Large intestine (tissue), 3 donors: ENCODE measurements at regions not wholly inside any gene's neighbourhood (a gene's known extent, or its start where the extent isn't known, plus 50 kb on each side); places are given as distances from the start of the nearest gene placed in this dataset.
"Not testable (repeated sequence)": the region's sequence is repeated elsewhere in the genome, so short reads cannot be mapped to it uniquely, and the experiment has no call there.

ENCODE experiments used
- DNase-seq, 2 donors: peaks; one replicate each; pipeline versions ENCODE4 v3.0.0 to v3.0.0-alpha.2; 2013
- H3K27ac ChIP-seq: one replicate; pipeline ENCODE4 v1.5.1; 2013; ENCODE audit warnings: low read length
- H3K27me3 ChIP-seq: 2 replicates; pipeline ENCODE4 v1.6.1; 2013; ENCODE audit warnings: low read length; ENCODE audit not compliant: control insufficient read depth, insufficient read depth
- H3K36me3 ChIP-seq: 2 replicates; pipeline ENCODE4 v1.6.1; 2013; ENCODE audit warnings: low read length; ENCODE audit not compliant: control insufficient read depth, insufficient read depth
- H3K4me1 ChIP-seq: one replicate; pipeline ENCODE4 v1.6.1; 2013; ENCODE audit warnings: low read length; ENCODE audit not compliant: control insufficient read depth, insufficient read depth
- H3K4me3 ChIP-seq: one replicate; pipeline ENCODE4 v1.5.1; 2013; ENCODE audit warnings: low read length
- H3K9me3 ChIP-seq: one replicate; pipeline ENCODE4 v1.6.1; 2013; ENCODE audit warnings: mild to moderate bottlenecking, low read depth, low read length, moderate library complexity; ENCODE audit not compliant: control insufficient read depth
- WGBS: methylation state at CpG from one replicate; pipeline ENCODE4 v1.1.5; 2013; ENCODE audit warnings: low lambda C conversion rate; ENCODE audit not compliant: insufficient coverage; 5-methylcytosine and 5-hydroxymethylcytosine counted together

- not testable (repeated sequence) for H3K9me3 ChIP-seq, H3K36me3 ChIP-seq, H3K27ac ChIP-seq, H3K4me1 ChIP-seq, H3K4me3 ChIP-seq, DNase-seq, H3K27me3 ChIP-seq
- no CpG with 5 or more reads among the region's 4 CpGs for WGBS
These were observed 114.8 kb upstream of the GNAI1 start for GRCh38 chr7:80019809-80020207.

GRCh38 chr7:80018941-80019808 is 115.5 kb upstream of the GNAI1 start:
- no peaks in the 10 kb centered on the region for H3K27me3 ChIP-seq
- DNase-seq: peak in 1 of 2 donors; percentile 22
- H3K4me3 ChIP-seq: no peak overlapping the region
- H3K27ac ChIP-seq: no peak overlapping the region
- no peaks in the 10 kb centered on the region for H3K4me1 ChIP-seq
- no peaks in the 10 kb centered on the region for H3K9me3 ChIP-seq
- no peaks in the 10 kb centered on the region for H3K36me3 ChIP-seq
- WGBS: 56% methylated on average over 7 of the region's 9 CpGs

- WGBS: 80% methylated on average over 1 of the region's 2 CpGs
These were observed 117.4 kb upstream of the GNAI1 start for GRCh38 chr7:80017101-80017698.

GRCh38 chr7:80014511-80014910 is 120.1 kb upstream of the GNAI1 start:
- H3K27ac ChIP-seq: no peak overlapping the region
- no peaks in the 10 kb centered on the region for H3K4me1 ChIP-seq
- H3K4me3 ChIP-seq: no peak overlapping the region
- H3K36me3 ChIP-seq: no peaks in the 10 kb centered on the region
- no peak for DNase-seq
- H3K27me3 ChIP-seq: no peaks in the 10 kb centered on the region
- WGBS: no CpG with 5 or more reads among the region's 2 CpGs
- H3K9me3 ChIP-seq: no peaks in the 10 kb centered on the region

More at GRCh38 chr7:80017101-80017698, 117.4 kb upstream of the GNAI1 start:
- Histone ChIP-seq H3K27me3 (no peaks in the 10 kb centered on the region), H3K4me1 (no peaks in the 10 kb centered on the region), H3K4me3 (no peak overlapping the region), H3K36me3 (no peaks in the 10 kb centered on the region), H3K27ac (no peak overlapping the region), H3K9me3 (no peaks in the 10 kb centered on the region)
- DNase-seq: no peak

- Histone ChIP-seq H3K4me1 (no peaks in the 10 kb centered on the region), H3K27me3 (no peaks in the 10 kb centered on the region), H3K9me3 (no peaks in the 10 kb centered on the region), H3K27ac (no peak overlapping the region), H3K4me3 (no peak overlapping the region), H3K36me3 (no peaks in the 10 kb centered on the region)
- WGBS: 60% methylated on average over 1 of the region's 1 CpG
- no peak for DNase-seq
These were observed 126.6 kb upstream of the GNAI1 start for GRCh38 chr7:80008039-80008438.

- Histone ChIP-seq H3K4me1 (no peaks in the 10 kb centered on the region), H3K27me3 (no peaks in the 10 kb centered on the region), H3K27ac (no peak overlapping the region), H3K36me3 (no peaks in the 10 kb centered on the region), H3K9me3 (no peaks in the 10 kb centered on the region), H3K4me3 (no peak overlapping the region)
- no peak for DNase-seq
- whole genome bisulfite sequencing: 30% methylated on average over 2 of the region's 2 CpGs
These were observed 131.8 kb upstream of the GNAI1 start for GRCh38 chr7:80002865-80003264.

GRCh38 chr7:79998363-79998762 is 136.3 kb upstream of the GNAI1 start:
- WGBS: no CpG with 5 or more reads among the region's 1 CpG
- no peak for DNase-seq

GRCh38 chr7:79997345-79997744 is 137.3 kb upstream of the GNAI1 start:
- no peak for DNase-seq
- Histone ChIP-seq H3K9me3 (no peaks in the 10 kb centered on the region), H3K36me3 (no peaks in the 10 kb centered on the region), H3K27me3 (no peaks in the 10 kb centered on the region), H3K4me1 (no peaks in the 10 kb centered on the region), H3K27ac (no peak overlapping the region), H3K4me3 (no peak overlapping the region)
- WGBS: 100% methylated on average over 1 of the region's 1 CpG

More at GRCh38 chr7:79998363-79998762, 136.3 kb upstream of the GNAI1 start:
- no peak overlapping the region for H3K4me3 ChIP-seq
- H3K4me1 ChIP-seq: no peaks in the 10 kb centered on the region
- no peaks in the 10 kb centered on the region for H3K36me3 ChIP-seq
- no peaks in the 10 kb centered on the region for H3K27me3 ChIP-seq
- H3K9me3 ChIP-seq: no peaks in the 10 kb centered on the region
- H3K27ac ChIP-seq: no peak overlapping the region

- 100% methylated on average over 2 of the region's 3 CpGs for WGBS
- not testable (repeated sequence) for DNase-seq
These were observed 138.9 kb upstream of the GNAI1 start for GRCh38 chr7:79995741-79996140.

GRCh38 chr7:79988653-79989052 is 146.0 kb upstream of the GNAI1 start:
- WGBS: no CpG with 5 or more reads among the region's 1 CpG
- no peak for DNase-seq
- Histone ChIP-seq H3K9me3 (no peaks in the 10 kb centered on the region), H3K4me1 (no peaks in the 10 kb centered on the region), H3K27ac (no peak overlapping the region), H3K4me3 (no peak overlapping the region), H3K27me3 (no peaks in the 10 kb centered on the region), H3K36me3 (no peaks in the 10 kb centered on the region)

More at GRCh38 chr7:79995741-79996140, 138.9 kb upstream of the GNAI1 start:
- not testable (repeated sequence) for H3K4me1 ChIP-seq, H3K9me3 ChIP-seq, H3K4me3 ChIP-seq, H3K27ac ChIP-seq, H3K27me3 ChIP-seq, H3K36me3 ChIP-seq
